ENCODE measurements at regions not wholly inside any gene's neighbourhood (a gene's known extent, or its start where the extent isn't known, plus 50 kb on each side); places are given as distances from the start of the nearest gene placed in this dataset.

DNA sequence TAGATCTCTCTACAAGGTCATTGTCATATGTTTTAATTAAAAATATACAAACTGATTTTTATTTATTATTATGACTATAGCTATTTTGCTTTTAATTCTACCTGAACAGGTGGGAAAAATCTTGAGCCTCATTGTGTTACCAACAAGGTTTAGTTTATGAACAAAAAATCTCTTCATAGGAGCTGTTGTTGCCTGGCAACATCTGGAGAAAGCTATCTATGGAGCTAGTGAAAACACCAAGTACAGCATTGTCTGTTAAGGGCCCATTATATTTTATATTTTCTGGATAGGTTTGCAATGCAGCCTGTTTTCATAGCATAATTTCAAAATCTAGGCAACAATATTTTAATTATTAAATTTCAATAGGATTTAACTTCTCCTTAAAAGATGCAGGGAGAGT is 383.0 kb upstream of the TMEFF2 start:
- TF ChIP-seq, protein P1, sequence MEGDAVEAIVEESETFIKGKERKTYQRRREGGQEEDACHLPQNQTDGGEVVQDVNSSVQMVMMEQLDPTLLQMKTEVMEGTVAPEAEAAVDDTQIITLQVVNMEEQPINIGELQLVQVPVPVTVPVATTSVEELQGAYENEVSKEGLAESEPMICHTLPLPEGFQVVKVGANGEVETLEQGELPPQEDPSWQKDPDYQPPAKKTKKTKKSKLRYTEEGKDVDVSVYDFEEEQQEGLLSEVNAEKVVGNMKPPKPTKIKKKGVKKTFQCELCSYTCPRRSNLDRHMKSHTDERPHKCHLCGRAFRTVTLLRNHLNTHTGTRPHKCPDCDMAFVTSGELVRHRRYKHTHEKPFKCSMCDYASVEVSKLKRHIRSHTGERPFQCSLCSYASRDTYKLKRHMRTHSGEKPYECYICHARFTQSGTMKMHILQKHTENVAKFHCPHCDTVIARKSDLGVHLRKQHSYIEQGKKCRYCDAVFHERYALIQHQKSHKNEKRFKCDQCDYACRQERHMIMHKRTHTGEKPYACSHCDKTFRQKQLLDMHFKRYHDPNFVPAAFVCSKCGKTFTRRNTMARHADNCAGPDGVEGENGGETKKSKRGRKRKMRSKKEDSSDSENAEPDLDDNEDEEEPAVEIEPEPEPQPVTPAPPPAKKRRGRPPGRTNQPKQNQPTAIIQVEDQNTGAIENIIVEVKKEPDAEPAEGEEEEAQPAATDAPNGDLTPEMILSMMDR (IDR thresholded peaks at IDR 0.05), result no peak
- no peak for TF ChIP-seq POLR2A (IDR thresholded peaks at IDR 0.05)

Measured in suprapubic skin (tissue), 3 donors.